ENCODE measurements at regions not wholly inside any gene's neighbourhood (a gene's known extent, or its start where the extent isn't known, plus 50 kb on each side); places are given as distances from the start of the nearest gene placed in this dataset.

DNA sequence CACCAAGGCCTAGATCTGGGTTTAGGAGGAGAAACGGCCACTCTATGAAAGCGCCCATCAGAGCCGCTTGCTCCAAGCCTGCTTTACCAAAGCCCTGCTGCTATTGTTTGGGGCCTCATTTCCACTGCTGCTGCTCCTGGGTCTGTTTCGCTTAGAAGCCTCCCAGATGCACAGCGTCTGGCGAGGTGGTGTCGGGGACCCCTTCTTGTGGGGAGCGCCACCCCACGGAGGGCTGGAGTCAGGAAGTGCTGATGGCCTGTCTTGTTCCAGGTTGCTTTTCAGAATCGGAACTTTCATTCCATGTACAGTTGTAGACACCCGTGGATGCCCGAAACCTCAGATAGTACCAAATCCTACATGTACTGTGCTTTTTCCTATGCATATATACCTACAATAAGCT, 204.9 kb upstream of the TWIST2 start:
- TF ChIP-seq FOXK2 (IDR thresholded peaks at IDR 0.05) (no peak), FOXM1 (IDR thresholded peaks at IDR 0.05; ENCODE audit: borderline replicate concordance) (no peak), SUZ12 (IDR thresholded peaks at IDR 0.05) (no peak), HDGF (IDR thresholded peaks at IDR 0.05; ENCODE audit: borderline replicate concordance) (no peak), FOXA1 (IDR thresholded peaks at IDR 0.05) (no peak)
